ENCODE measurements at regions not wholly inside any gene's neighbourhood (a gene's known extent, or its start where the extent isn't known, plus 50 kb on each side); places are given as distances from the start of the nearest gene placed in this dataset.

- no peak for ATAC-seq (ENCODE audit: insufficient read depth, low read depth)
- DNase-seq = no peak
- Histone ChIP-seq H2AFZ (ENCODE audit: low read depth, low read length) (no peak overlapping the region), H3K9me3 (ENCODE audit: insufficient read depth, low read length, severe bottlenecking) (no peaks in the 10 kb centered on the region), H3K79me2 (ENCODE audit: insufficient read depth, low read length) (no peaks in the 10 kb centered on the region), H3K4me3 (ENCODE audit: low read depth in 1 of 2, low read length in 2 of 2) (no peak overlapping the region), H3K4me1 (ENCODE audit: insufficient read depth, low read length) (no peaks in the 10 kb centered on the region), H3K36me3 (ENCODE audit: insufficient read depth, low read length) (peaks cover 68% of the 10 kb centered on the region), H3K27ac (ENCODE audit: low read length) (no peak overlapping the region), H3K4me2 (ENCODE audit: insufficient read depth, low read length) (no peak overlapping the region), H3K9ac (ENCODE audit: low read depth, low read length) (no peak overlapping the region), H3K27me3 (ENCODE audit: insufficient read depth, low read length, poor library complexity) (no peaks in the 10 kb centered on the region), H4K20me1 (ENCODE audit: insufficient read depth, low read length) (no peaks in the 10 kb centered on the region)
- no peak for TF ChIP-seq EZH2 (IDR thresholded peaks at IDR 0.05; ENCODE audit: borderline replicate concordance, low read depth, low read length, severe bottlenecking)
These were observed 57.9 kb downstream of the EPRS1 start for GRCh38 chr1:219988387-219988786.

- Histone ChIP-seq H3K9me3 (ENCODE audit: insufficient read depth, low read length, severe bottlenecking) (no peaks in the 10 kb centered on the region), H3K79me2 (ENCODE audit: insufficient read depth, low read length) (no peaks in the 10 kb centered on the region), H3K27me3 (ENCODE audit: insufficient read depth, low read length, poor library complexity) (no peaks in the 10 kb centered on the region), H3K9ac (ENCODE audit: low read depth, low read length) (no peak overlapping the region), H2AFZ (ENCODE audit: low read depth, low read length) (no peak overlapping the region), H3K27ac (ENCODE audit: low read length) (no peak overlapping the region), H3K4me2 (ENCODE audit: insufficient read depth, low read length) (no peak overlapping the region), H3K4me3 (ENCODE audit: low read depth in 1 of 2, low read length in 2 of 2) (no peak overlapping the region), H4K20me1 (ENCODE audit: insufficient read depth, low read length) (no peaks in the 10 kb centered on the region), H3K36me3 (ENCODE audit: insufficient read depth, low read length) (peaks cover 77% of the 10 kb centered on the region), H3K4me1 (ENCODE audit: insufficient read depth, low read length) (no peaks in the 10 kb centered on the region)
- ATAC-seq (ENCODE audit: insufficient read depth, low read depth) (no peak), DNase-seq (no peak)
- TF ChIP-seq CTCF (IDR thresholded peaks at IDR 0.05; ENCODE audit: borderline replicate concordance, extremely low read depth, low read length, poor library complexity, severe bottlenecking) = no peak
These were observed 59.0 kb upstream of the SLC30A10 start for GRCh38 chr1:219987325-219987724.

GRCh38 chr1:219985169-219985568 is 56.8 kb upstream of the SLC30A10 start:
- no peak overlapping the region for H2AFZ ChIP-seq (ENCODE audit: low read depth, low read length)
- H3K36me3 ChIP-seq (ENCODE audit: insufficient read depth, low read length) = peaks cover 88% of the 10 kb centered on the region
- no peak overlapping the region for H3K4me2 ChIP-seq (ENCODE audit: insufficient read depth, low read length)
- DNase-seq = no peak
- H3K4me1 ChIP-seq (ENCODE audit: insufficient read depth, low read length) = no peaks in the 10 kb centered on the region
- no peak for ATAC-seq (ENCODE audit: insufficient read depth, low read depth)
- no peaks in the 10 kb centered on the region for H4K20me1 ChIP-seq (ENCODE audit: insufficient read depth, low read length)
- no peaks in the 10 kb centered on the region for H3K27me3 ChIP-seq (ENCODE audit: insufficient read depth, low read length, poor library complexity)
- no peaks in the 10 kb centered on the region for H3K79me2 ChIP-seq (ENCODE audit: insufficient read depth, low read length)
- no peak overlapping the region for H3K27ac ChIP-seq (ENCODE audit: low read length)
- H3K9ac ChIP-seq (ENCODE audit: low read depth, low read length) = no peak overlapping the region
- H3K4me3 ChIP-seq (ENCODE audit: low read depth in 1 of 2, low read length in 2 of 2) = no peak overlapping the region
- no peak for TF ChIP-seq EZH2 (IDR thresholded peaks at IDR 0.05; ENCODE audit: borderline replicate concordance, low read depth, low read length, severe bottlenecking)
- no peak for TF ChIP-seq CTCF (IDR thresholded peaks at IDR 0.05; ENCODE audit: borderline replicate concordance, extremely low read depth, low read length, poor library complexity, severe bottlenecking)
- no peaks in the 10 kb centered on the region for H3K9me3 ChIP-seq (ENCODE audit: insufficient read depth, low read length, severe bottlenecking)

All from DND-41 (cell line).